GM12874 (cell line): ENCODE measurements at regions not wholly inside any gene's neighbourhood (a gene's known extent, or its start where the extent isn't known, plus 50 kb on each side); places are given as distances from the start of the nearest gene placed in this dataset.

Source experiments
- CTCF ChIP-seq: IDR thresholded peaks from 2 replicates; pipeline ENCODE4 v1.5.1; 2011; ENCODE audit warnings: low read depth, mild to moderate bottlenecking, control low read depth, low read length, moderate library complexity; ENCODE audit not compliant: insufficient read depth

DNA sequence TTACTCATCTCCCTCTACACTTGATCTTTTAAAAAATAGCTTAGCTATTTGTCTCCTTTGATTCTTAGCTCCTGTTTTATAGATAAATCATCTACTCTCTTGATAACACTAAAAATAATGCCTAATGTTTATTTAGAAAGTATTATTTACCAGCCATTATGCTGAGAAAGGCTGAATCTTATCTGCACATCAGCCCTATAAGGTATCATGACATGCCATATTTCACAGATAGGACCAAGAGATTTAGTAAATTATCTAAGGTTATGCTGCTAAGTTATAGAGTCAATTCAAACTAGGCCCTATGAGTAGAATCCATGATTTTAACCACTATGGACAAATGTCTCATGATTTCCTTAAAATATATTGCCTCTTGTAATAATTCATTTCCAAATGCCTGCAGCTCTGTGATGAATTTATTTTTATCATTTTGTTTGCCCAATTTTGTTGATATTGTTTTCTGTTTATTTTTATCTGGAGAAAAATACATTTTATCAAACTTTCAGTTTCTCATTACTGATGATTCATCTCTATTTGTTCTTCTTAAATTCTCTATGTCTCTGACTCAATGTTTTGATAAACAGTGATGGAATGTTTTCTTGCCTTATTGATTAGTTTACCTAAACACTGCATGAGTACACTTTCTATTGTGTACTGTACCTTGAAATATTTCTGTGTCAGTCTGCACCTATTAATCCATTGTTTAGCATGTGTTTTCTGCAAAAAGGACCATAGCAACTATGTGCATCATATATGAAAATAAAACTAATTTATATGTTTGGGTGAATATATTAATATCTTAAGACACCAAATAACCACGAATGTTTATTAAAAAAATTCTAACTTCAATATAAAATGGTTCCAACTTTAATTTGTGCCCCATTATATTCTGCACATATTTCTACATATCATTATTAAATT lies 300.8 kb downstream of the CDH9 start:
- TF ChIP-seq CTCF = no peak

DNA sequence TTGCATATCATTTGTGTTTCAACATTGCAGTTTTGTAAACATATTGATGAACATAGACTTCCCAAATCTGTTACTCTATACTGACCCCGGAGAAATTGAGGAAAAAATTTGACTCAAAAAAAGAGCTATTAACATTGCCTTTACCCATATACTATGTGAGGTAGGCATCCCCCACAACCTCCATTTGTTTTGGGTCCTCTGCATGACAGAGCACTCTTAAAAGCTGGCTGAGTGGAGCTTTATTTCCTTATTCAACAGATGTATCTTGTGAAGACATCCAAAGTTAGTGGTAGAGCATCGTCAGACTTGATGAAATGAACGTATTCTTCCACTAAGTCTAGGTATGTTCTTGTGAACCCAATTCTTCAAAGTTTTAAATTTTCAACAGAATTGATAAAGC lies 310.5 kb downstream of the CDH9 start:
- TF ChIP-seq CTCF = no peak

DNA sequence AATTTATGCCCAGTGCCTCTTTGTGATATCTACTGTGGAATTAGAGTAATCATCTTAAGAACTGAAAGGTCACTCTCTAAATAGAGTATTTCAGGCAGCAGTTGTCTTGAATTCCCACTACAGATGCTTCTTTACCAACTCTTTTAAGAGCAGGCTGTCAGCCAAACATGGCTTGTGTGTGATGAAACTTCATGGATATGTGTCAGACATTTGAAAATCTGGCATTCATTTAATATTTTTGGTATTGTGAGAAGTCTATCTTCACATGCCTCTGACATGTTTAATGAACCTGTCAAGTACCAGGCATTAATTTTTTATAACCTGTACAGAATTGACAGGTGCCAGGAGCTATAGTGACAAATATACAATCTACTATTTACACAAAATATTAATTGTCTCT lies 318.6 kb downstream of the CDH9 start:
- TF ChIP-seq CTCF = no peak

GRCh38 chr5:26700759-26701384 lies 337.5 kb downstream of the CDH9 start:
- TF ChIP-seq CTCF = peak; percentile 31; the same call in 1 of the 2 replicates

GRCh38 chr5:26692952-26693351 lies 345.4 kb downstream of the CDH9 start:
- TF ChIP-seq CTCF = no peak

DNA sequence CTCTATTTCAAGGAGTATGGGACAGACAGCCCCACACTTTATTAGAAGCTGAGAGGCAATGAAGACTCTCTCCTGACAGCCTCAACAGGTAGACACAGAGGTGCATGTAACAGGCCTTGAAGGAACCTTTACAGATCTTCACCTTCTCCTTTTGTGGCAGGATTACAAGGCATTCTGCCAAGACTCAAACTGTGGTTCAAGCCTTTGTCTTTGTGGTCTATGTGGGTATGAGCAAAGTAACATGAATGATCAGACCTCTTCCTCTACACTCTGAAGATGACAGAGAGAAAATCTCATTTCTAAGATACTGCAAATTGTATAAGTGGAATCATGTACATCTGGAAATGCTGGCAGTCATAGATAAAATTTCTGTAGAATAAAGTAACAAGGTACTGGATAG lies 346.9 kb downstream of the CDH9 start:
- TF ChIP-seq CTCF = no peak

- TF ChIP-seq CTCF = no peak
Observed at GRCh38 chr5:26690511-26690910, 347.9 kb downstream of the CDH9 start.
